ENCODE measurements at regions not wholly inside any gene's neighbourhood (a gene's known extent, or its start where the extent isn't known, plus 50 kb on each side); places are given as distances from the start of the nearest gene placed in this dataset.

GRCh38 chr13:64429691-64430090 lies 2800.4 kb downstream of the PCDH9 start:
- no peak overlapping the region for H2AK5ac ChIP-seq (ENCODE audit: low read length)
- no peak for DNase-seq
- H2BK5ac ChIP-seq (ENCODE audit: low read length): no peak overlapping the region
- H3K36me3 ChIP-seq (ENCODE audit: control insufficient read depth, insufficient read depth, low read length): no peaks in the 10 kb centered on the region
- no peak overlapping the region for H3K4ac ChIP-seq (ENCODE audit: low read depth, low read length)
- H2BK120ac ChIP-seq (ENCODE audit: low read depth, low read length): no peak overlapping the region
- no peak overlapping the region for H3K4me2 ChIP-seq (ENCODE audit: low read length)
- H3K18ac ChIP-seq (ENCODE audit: low read length): no peak overlapping the region
- no peak overlapping the region for H4K8ac ChIP-seq (ENCODE audit: low read depth, low read length)
- H3K79me2 ChIP-seq (ENCODE audit: control insufficient read depth, insufficient read depth, low read length): no peaks in the 10 kb centered on the region
- H3K27me3 ChIP-seq (ENCODE audit: insufficient read depth, low read length, poor library complexity): no peaks in the 10 kb centered on the region
- no peak overlapping the region for H4K5ac ChIP-seq (ENCODE audit: low read length)
- no peaks in the 10 kb centered on the region for H3K79me1 ChIP-seq (ENCODE audit: low read length)
- H3K4me3 ChIP-seq (ENCODE audit: low read length): no peak overlapping the region
- H3K56ac ChIP-seq (ENCODE audit: low read length): no peak overlapping the region
- no peak overlapping the region for H3K23ac ChIP-seq (ENCODE audit: low read length)
- no peaks in the 10 kb centered on the region for H3K4me1 ChIP-seq (ENCODE audit: control insufficient read depth, low read depth, low read length)
- H2BK15ac ChIP-seq (replicated peaks; ENCODE audit: low read depth): no peak overlapping the region
- no CpG with 5 or more reads among the region's 2 CpGs for WGBS (ENCODE audit: extremely low coverage, insufficient coverage, low lambda C conversion rate)
- no peak overlapping the region for H3K9ac ChIP-seq (ENCODE audit: low read length)
- H3K27ac ChIP-seq (ENCODE audit: low read depth, low read length): no peak overlapping the region

DNA sequence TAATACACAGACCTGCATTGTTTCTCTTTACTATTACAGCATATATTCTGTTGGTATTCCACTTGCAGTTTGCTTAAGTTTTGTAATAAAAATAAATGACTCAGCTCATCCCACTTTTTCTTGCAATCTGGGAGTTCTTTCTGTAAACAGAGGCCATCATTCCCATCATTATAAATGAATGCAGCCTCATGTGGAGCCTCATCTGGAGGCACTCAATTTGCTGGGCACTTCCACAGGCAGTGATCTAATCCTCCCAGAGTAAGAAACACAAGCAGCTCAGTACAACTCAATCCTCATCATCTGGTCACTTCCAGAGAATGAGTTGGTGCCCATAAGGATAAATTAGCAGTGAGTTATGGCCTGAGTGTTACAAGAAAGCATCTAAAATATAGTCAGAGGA lies 2801.9 kb downstream of the PCDH9 start:
- no peaks in the 10 kb centered on the region for H3K79me2 ChIP-seq (ENCODE audit: control insufficient read depth, insufficient read depth, low read length)
- H3K56ac ChIP-seq (ENCODE audit: low read length): no peak overlapping the region
- H3K18ac ChIP-seq (ENCODE audit: low read length): no peak overlapping the region
- no peak overlapping the region for H3K27ac ChIP-seq (ENCODE audit: low read depth, low read length)
- H3K4ac ChIP-seq (ENCODE audit: low read depth, low read length): no peak overlapping the region
- H3K4me3 ChIP-seq (ENCODE audit: low read length): no peak overlapping the region
- no peak overlapping the region for H3K9ac ChIP-seq (ENCODE audit: low read length)
- no peaks in the 10 kb centered on the region for H3K36me3 ChIP-seq (ENCODE audit: control insufficient read depth, insufficient read depth, low read length)
- no peaks in the 10 kb centered on the region for H3K27me3 ChIP-seq (ENCODE audit: insufficient read depth, low read length, poor library complexity)
- H3K23ac ChIP-seq (ENCODE audit: low read length): no peak overlapping the region
- DNase-seq: no peak
- no peak overlapping the region for H4K8ac ChIP-seq (ENCODE audit: low read depth, low read length)
- no peak overlapping the region for H2BK120ac ChIP-seq (ENCODE audit: low read depth, low read length)
- H3K4me1 ChIP-seq (ENCODE audit: control insufficient read depth, low read depth, low read length): no peaks in the 10 kb centered on the region
- H2AK5ac ChIP-seq (ENCODE audit: low read length): no peak overlapping the region
- no peak overlapping the region for H3K4me2 ChIP-seq (ENCODE audit: low read length)
- no peak overlapping the region for H2BK5ac ChIP-seq (ENCODE audit: low read length)
- no peak overlapping the region for H2BK15ac ChIP-seq (replicated peaks; ENCODE audit: low read depth)
- H3K79me1 ChIP-seq (ENCODE audit: low read length): no peaks in the 10 kb centered on the region
- no peak overlapping the region for H4K5ac ChIP-seq (ENCODE audit: low read length)

DNA sequence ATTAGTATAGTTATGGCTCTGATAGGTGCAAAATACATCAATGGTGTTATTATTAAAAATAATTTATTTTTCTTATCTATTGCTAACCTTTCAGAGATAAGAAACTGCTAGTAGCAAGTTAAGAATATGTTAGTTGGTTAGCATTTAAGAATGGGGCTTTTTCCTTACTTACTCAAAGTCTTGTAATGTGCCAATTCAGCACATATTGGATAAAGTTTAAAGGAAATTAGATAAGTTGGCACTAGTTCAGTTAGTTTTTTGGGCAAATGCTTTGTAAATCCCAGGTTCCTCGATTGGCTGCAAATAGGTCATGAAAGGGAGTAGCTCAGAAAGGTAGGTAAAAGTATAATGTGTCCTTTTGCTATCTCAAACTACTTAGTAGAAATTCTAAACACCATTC lies 2806.7 kb downstream of the PCDH9 start:
- Histone ChIP-seq H3K9ac (ENCODE audit: low read length) (no peak overlapping the region), H2BK120ac (ENCODE audit: low read depth, low read length) (no peak overlapping the region), H3K18ac (ENCODE audit: low read length) (no peak overlapping the region), H3K4ac (ENCODE audit: low read depth, low read length) (no peak overlapping the region), H3K79me1 (ENCODE audit: low read length) (no peaks in the 10 kb centered on the region), H3K27ac (ENCODE audit: low read depth, low read length) (no peak overlapping the region), H2BK5ac (ENCODE audit: low read length) (no peak overlapping the region), H3K79me2 (ENCODE audit: control insufficient read depth, insufficient read depth, low read length) (no peaks in the 10 kb centered on the region), H3K4me3 (ENCODE audit: low read length) (no peak overlapping the region), H4K5ac (ENCODE audit: low read length) (no peak overlapping the region), H3K4me1 (ENCODE audit: control insufficient read depth, low read depth, low read length) (no peaks in the 10 kb centered on the region), H2AK5ac (ENCODE audit: low read length) (no peak overlapping the region), H2BK15ac (replicated peaks; ENCODE audit: low read depth) (no peak overlapping the region), H3K36me3 (ENCODE audit: control insufficient read depth, insufficient read depth, low read length) (no peaks in the 10 kb centered on the region), H3K23ac (ENCODE audit: low read length) (no peak overlapping the region), H3K56ac (ENCODE audit: low read length) (no peak overlapping the region), H4K8ac (ENCODE audit: low read depth, low read length) (no peak overlapping the region), H3K4me2 (ENCODE audit: low read length) (no peak overlapping the region), H3K27me3 (ENCODE audit: insufficient read depth, low read length, poor library complexity) (no peaks in the 10 kb centered on the region)
- no CpG with 5 or more reads among the region's 1 CpG for WGBS (ENCODE audit: extremely low coverage, insufficient coverage, low lambda C conversion rate)
- no peak for DNase-seq

GRCh38 chr13:64420181-64420580 lies 2810.0 kb downstream of the PCDH9 start:
- Histone ChIP-seq H3K4ac (ENCODE audit: low read depth, low read length) (no peak overlapping the region), H3K36me3 (ENCODE audit: control insufficient read depth, insufficient read depth, low read length) (no peaks in the 10 kb centered on the region), H4K5ac (ENCODE audit: low read length) (no peak overlapping the region), H2BK120ac (ENCODE audit: low read depth, low read length) (no peak overlapping the region), H3K23ac (ENCODE audit: low read length) (no peak overlapping the region), H3K9ac (ENCODE audit: low read length) (no peak overlapping the region), H2BK5ac (ENCODE audit: low read length) (no peak overlapping the region), H3K4me2 (ENCODE audit: low read length) (no peak overlapping the region), H4K8ac (ENCODE audit: low read depth, low read length) (no peak overlapping the region), H3K18ac (ENCODE audit: low read length) (no peak overlapping the region), H3K4me1 (ENCODE audit: control insufficient read depth, low read depth, low read length) (no peaks in the 10 kb centered on the region), H2BK15ac (replicated peaks; ENCODE audit: low read depth) (no peak overlapping the region), H3K27ac (ENCODE audit: low read depth, low read length) (no peak overlapping the region), H3K79me1 (ENCODE audit: low read length) (no peaks in the 10 kb centered on the region), H3K56ac (ENCODE audit: low read length) (no peak overlapping the region), H2AK5ac (ENCODE audit: low read length) (no peak overlapping the region), H3K27me3 (ENCODE audit: insufficient read depth, low read length, poor library complexity) (no peaks in the 10 kb centered on the region), H3K4me3 (ENCODE audit: low read length) (no peak overlapping the region), H3K79me2 (ENCODE audit: control insufficient read depth, insufficient read depth, low read length) (no peaks in the 10 kb centered on the region)
- WGBS (ENCODE audit: extremely low coverage, insufficient coverage, low lambda C conversion rate): no CpG with 5 or more reads among the region's 3 CpGs
- DNase-seq: no peak

DNA sequence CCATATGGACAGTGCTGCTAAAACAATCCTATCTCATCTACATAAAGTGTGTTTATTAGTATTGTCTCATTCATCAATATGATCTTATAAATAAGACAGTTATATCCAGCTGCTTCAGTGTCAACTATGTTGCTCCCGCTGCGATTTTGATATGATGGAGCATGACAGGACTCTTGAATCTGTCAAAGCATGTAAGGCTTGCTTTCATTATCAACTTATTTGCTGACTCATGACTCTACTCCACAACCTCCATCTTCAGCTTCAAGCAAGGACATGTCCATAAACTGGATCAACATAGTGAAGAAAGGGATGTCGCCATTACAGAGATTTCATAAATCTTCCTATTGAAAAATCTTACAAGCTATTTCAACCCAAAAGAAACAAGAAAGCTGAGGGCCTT lies 2812.6 kb downstream of the PCDH9 start:
- no peak overlapping the region for H2BK120ac ChIP-seq (ENCODE audit: low read depth, low read length)
- no CpG with 5 or more reads among the region's 3 CpGs for WGBS (ENCODE audit: extremely low coverage, insufficient coverage, low lambda C conversion rate)
- H3K79me2 ChIP-seq (ENCODE audit: control insufficient read depth, insufficient read depth, low read length): no peaks in the 10 kb centered on the region

DNA sequence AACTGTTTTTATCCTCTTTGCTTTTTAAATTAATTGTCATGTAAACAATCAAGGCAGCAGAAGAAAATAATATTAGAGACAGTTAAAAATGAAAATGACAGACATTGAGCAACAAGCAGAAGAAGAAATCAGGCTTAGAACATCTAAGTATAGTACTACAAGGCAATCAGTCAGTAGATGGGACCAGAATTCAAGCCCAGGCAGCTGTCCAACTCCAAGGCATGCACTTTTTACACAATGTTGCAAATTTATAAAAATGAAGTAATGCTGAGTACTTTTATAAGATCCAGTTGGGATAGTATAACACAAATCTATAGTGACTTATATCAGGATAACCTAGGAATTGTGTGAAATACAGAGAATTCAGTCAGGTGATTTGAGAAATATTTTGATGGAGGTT lies 2815.8 kb downstream of the PCDH9 start:
- Histone ChIP-seq H3K4me3 (ENCODE audit: low read length) (no peak overlapping the region), H3K79me2 (ENCODE audit: control insufficient read depth, insufficient read depth, low read length) (no peaks in the 10 kb centered on the region), H3K4me1 (ENCODE audit: control insufficient read depth, low read depth, low read length) (no peaks in the 10 kb centered on the region), H4K5ac (ENCODE audit: low read length) (no peak overlapping the region), H2AK5ac (ENCODE audit: low read length) (no peak overlapping the region), H3K27me3 (ENCODE audit: insufficient read depth, low read length, poor library complexity) (no peaks in the 10 kb centered on the region), H2BK5ac (ENCODE audit: low read length) (no peak overlapping the region), H3K56ac (ENCODE audit: low read length) (no peak overlapping the region), H3K27ac (ENCODE audit: low read depth, low read length) (no peak overlapping the region), H3K18ac (ENCODE audit: low read length) (no peak overlapping the region), H3K36me3 (ENCODE audit: control insufficient read depth, insufficient read depth, low read length) (no peaks in the 10 kb centered on the region), H3K9ac (ENCODE audit: low read length) (no peak overlapping the region), H3K4ac (ENCODE audit: low read depth, low read length) (no peak overlapping the region), H2BK15ac (replicated peaks; ENCODE audit: low read depth) (no peak overlapping the region), H4K8ac (ENCODE audit: low read depth, low read length) (no peak overlapping the region), H3K23ac (ENCODE audit: low read length) (no peak overlapping the region), H3K79me1 (ENCODE audit: low read length) (no peaks in the 10 kb centered on the region), H2BK120ac (ENCODE audit: low read depth, low read length) (no peak overlapping the region), H3K4me2 (ENCODE audit: low read length) (no peak overlapping the region)
- DNase-seq: no peak

More for the DNA sequence above, 2812.6 kb downstream of the PCDH9 start:
- no peak overlapping the region for H2BK5ac ChIP-seq (ENCODE audit: low read length)
- H3K79me1 ChIP-seq (ENCODE audit: low read length): no peaks in the 10 kb centered on the region
- H4K5ac ChIP-seq (ENCODE audit: low read length): no peak overlapping the region
- H4K8ac ChIP-seq (ENCODE audit: low read depth, low read length): no peak overlapping the region
- no peak overlapping the region for H2BK15ac ChIP-seq (replicated peaks; ENCODE audit: low read depth)
- no peaks in the 10 kb centered on the region for H3K36me3 ChIP-seq (ENCODE audit: control insufficient read depth, insufficient read depth, low read length)
- no peak overlapping the region for H3K18ac ChIP-seq (ENCODE audit: low read length)
- no peak overlapping the region for H3K9ac ChIP-seq (ENCODE audit: low read length)
- no peaks in the 10 kb centered on the region for H3K27me3 ChIP-seq (ENCODE audit: insufficient read depth, low read length, poor library complexity)
- H3K56ac ChIP-seq (ENCODE audit: low read length): no peak overlapping the region
- no peak overlapping the region for H3K4me2 ChIP-seq (ENCODE audit: low read length)
- no peak overlapping the region for H3K4me3 ChIP-seq (ENCODE audit: low read length)
- H3K4me1 ChIP-seq (ENCODE audit: control insufficient read depth, low read depth, low read length): no peaks in the 10 kb centered on the region
- H3K23ac ChIP-seq (ENCODE audit: low read length): no peak overlapping the region
- H2AK5ac ChIP-seq (ENCODE audit: low read length): no peak overlapping the region
- no peak overlapping the region for H3K4ac ChIP-seq (ENCODE audit: low read depth, low read length)
- no peak overlapping the region for H3K27ac ChIP-seq (ENCODE audit: low read depth, low read length)
- no peak for DNase-seq
